B cell (primary cell): ENCODE measurements at regions not wholly inside any gene's neighbourhood (a gene's known extent, or its start where the extent isn't known, plus 50 kb on each side); places are given as distances from the start of the nearest gene placed in this dataset.

Experiments used
- CTCF ChIP-seq: fragments of 200-600 bp; IDR thresholded peaks from one replicate; pipeline ENCODE4 v1.8.0; 2022; ENCODE audit warnings: antibody characterized with exemption, mild to moderate bottlenecking
- EZH2 ChIP-seq: IDR thresholded peaks from 2 replicates; pipeline ENCODE4 v1.6.1; 2012; ENCODE audit warnings: borderline replicate concordance, low read depth, mild to moderate bottlenecking, moderate library complexity, low read length; ENCODE audit not compliant: insufficient read depth, poor library complexity, severe bottlenecking

GRCh38 chr6:103680116-103680515, 1179.6 kb downstream of the HACE1 start:
- TF ChIP-seq CTCF, result no peak
- no peak for TF ChIP-seq EZH2
